ENCODE measurements at regions not wholly inside any gene's neighbourhood (a gene's known extent, or its start where the extent isn't known, plus 50 kb on each side); places are given as distances from the start of the nearest gene placed in this dataset.

GRCh38 chr7:110061387-110061786, 1029.5 kb upstream of the LRRN3 start:
- no peaks in the 10 kb centered on the region for H3K27me3 ChIP-seq (ENCODE audit: control insufficient read depth in 3 of 3, insufficient read depth in 3 of 3, low read length in 3 of 3)
- no peaks in the 10 kb centered on the region for H3K9me3 ChIP-seq (ENCODE audit: control insufficient read depth in 3 of 3, low read length in 3 of 3)
- no peaks in the 10 kb centered on the region for H3K4me1 ChIP-seq (ENCODE audit: control insufficient read depth in 3 of 3, insufficient read depth in 3 of 3, low read length in 3 of 3)
- no peak overlapping the region for H3K9ac ChIP-seq (ENCODE audit: low read depth in 1 of 3, low read length in 3 of 3)
- H3K4me3 ChIP-seq (ENCODE audit: low read length in 3 of 3), result no peak overlapping the region
- H3K27ac ChIP-seq (ENCODE audit: low read depth, low read length), result no peak overlapping the region
- no peaks in the 10 kb centered on the region for H3K36me3 ChIP-seq (ENCODE audit: control insufficient read depth in 3 of 3, insufficient read depth in 3 of 3, low read length in 3 of 3)

GRCh38 chr7:110065121-110065520, 1025.8 kb upstream of the LRRN3 start:
- Histone ChIP-seq H3K27me3 (ENCODE audit: control insufficient read depth in 3 of 3, insufficient read depth in 3 of 3, low read length in 3 of 3) (no peaks in the 10 kb centered on the region), H3K9ac (ENCODE audit: low read depth in 1 of 3, low read length in 3 of 3) (no peak overlapping the region), H3K4me1 (ENCODE audit: control insufficient read depth in 3 of 3, insufficient read depth in 3 of 3, low read length in 3 of 3) (no peaks in the 10 kb centered on the region)

GRCh38 chr7:110066843-110067242, 1024.1 kb upstream of the LRRN3 start:
- Histone ChIP-seq H3K9me3 (ENCODE audit: control insufficient read depth in 3 of 3, low read length in 3 of 3) (no peaks in the 10 kb centered on the region), H3K4me3 (ENCODE audit: low read length in 3 of 3) (no peak overlapping the region), H3K27ac (ENCODE audit: low read depth, low read length) (no peak overlapping the region), H3K9ac (ENCODE audit: low read depth in 1 of 3, low read length in 3 of 3) (no peak overlapping the region), H3K4me1 (ENCODE audit: control insufficient read depth in 3 of 3, insufficient read depth in 3 of 3, low read length in 3 of 3) (no peaks in the 10 kb centered on the region), H3K36me3 (ENCODE audit: control insufficient read depth in 3 of 3, insufficient read depth in 3 of 3, low read length in 3 of 3) (no peaks in the 10 kb centered on the region), H3K27me3 (ENCODE audit: control insufficient read depth in 3 of 3, insufficient read depth in 3 of 3, low read length in 3 of 3) (no peaks in the 10 kb centered on the region)

More at GRCh38 chr7:110065121-110065520, 1025.8 kb upstream of the LRRN3 start:
- no peak overlapping the region for H3K4me3 ChIP-seq (ENCODE audit: low read length in 3 of 3)
- no peak overlapping the region for H3K27ac ChIP-seq (ENCODE audit: low read depth, low read length)
- H3K36me3 ChIP-seq (ENCODE audit: control insufficient read depth in 3 of 3, insufficient read depth in 3 of 3, low read length in 3 of 3), result no peaks in the 10 kb centered on the region
- H3K9me3 ChIP-seq (ENCODE audit: control insufficient read depth in 3 of 3, low read length in 3 of 3), result no peaks in the 10 kb centered on the region

- no peak overlapping the region for H3K9ac ChIP-seq (ENCODE audit: low read depth in 1 of 3, low read length in 3 of 3)
- no peaks in the 10 kb centered on the region for H3K4me1 ChIP-seq (ENCODE audit: control insufficient read depth in 3 of 3, insufficient read depth in 3 of 3, low read length in 3 of 3)
- no peaks in the 10 kb centered on the region for H3K27me3 ChIP-seq (ENCODE audit: control insufficient read depth in 3 of 3, insufficient read depth in 3 of 3, low read length in 3 of 3)
- H3K9me3 ChIP-seq (ENCODE audit: control insufficient read depth in 3 of 3, low read length in 3 of 3), result no peaks in the 10 kb centered on the region
- H3K27ac ChIP-seq (ENCODE audit: low read depth, low read length), result no peak overlapping the region
- H3K36me3 ChIP-seq (ENCODE audit: control insufficient read depth in 3 of 3, insufficient read depth in 3 of 3, low read length in 3 of 3), result no peaks in the 10 kb centered on the region
- H3K4me3 ChIP-seq (ENCODE audit: low read length in 3 of 3), result no peak overlapping the region
Observed at GRCh38 chr7:110071192-110071591, 1019.7 kb upstream of the LRRN3 start.

- H3K36me3 ChIP-seq (ENCODE audit: control insufficient read depth in 3 of 3, insufficient read depth in 3 of 3, low read length in 3 of 3), result no peaks in the 10 kb centered on the region
- H3K9me3 ChIP-seq (ENCODE audit: control insufficient read depth in 3 of 3, low read length in 3 of 3), result no peaks in the 10 kb centered on the region
- H3K4me3 ChIP-seq (ENCODE audit: low read length in 3 of 3), result no peak overlapping the region
- no peaks in the 10 kb centered on the region for H3K4me1 ChIP-seq (ENCODE audit: control insufficient read depth in 3 of 3, insufficient read depth in 3 of 3, low read length in 3 of 3)
- no peaks in the 10 kb centered on the region for H3K27me3 ChIP-seq (ENCODE audit: control insufficient read depth in 3 of 3, insufficient read depth in 3 of 3, low read length in 3 of 3)
- no peak overlapping the region for H3K9ac ChIP-seq (ENCODE audit: low read depth in 1 of 3, low read length in 3 of 3)
- no peak overlapping the region for H3K27ac ChIP-seq (ENCODE audit: low read depth, low read length)
Observed at GRCh38 chr7:110075450-110075849, 1015.5 kb upstream of the LRRN3 start.

- H3K4me3 ChIP-seq (ENCODE audit: low read length in 3 of 3), result no peak overlapping the region
- H3K9ac ChIP-seq (ENCODE audit: low read depth in 1 of 3, low read length in 3 of 3), result no peak overlapping the region
- no peaks in the 10 kb centered on the region for H3K27me3 ChIP-seq (ENCODE audit: control insufficient read depth in 3 of 3, insufficient read depth in 3 of 3, low read length in 3 of 3)
- H3K9me3 ChIP-seq (ENCODE audit: control insufficient read depth in 3 of 3, low read length in 3 of 3), result no peaks in the 10 kb centered on the region
- H3K36me3 ChIP-seq (ENCODE audit: control insufficient read depth in 3 of 3, insufficient read depth in 3 of 3, low read length in 3 of 3), result no peaks in the 10 kb centered on the region
- H3K4me1 ChIP-seq (ENCODE audit: control insufficient read depth in 3 of 3, insufficient read depth in 3 of 3, low read length in 3 of 3), result no peaks in the 10 kb centered on the region
- H3K27ac ChIP-seq (ENCODE audit: low read depth, low read length), result no peak overlapping the region
Observed at GRCh38 chr7:110076194-110076593, 1014.7 kb upstream of the LRRN3 start.

GRCh38 chr7:110084181-110084807, 1006.6 kb upstream of the LRRN3 start:
- Histone ChIP-seq H3K27me3 (ENCODE audit: control insufficient read depth in 3 of 3, insufficient read depth in 3 of 3, low read length in 3 of 3) (no peaks in the 10 kb centered on the region), H3K9ac (ENCODE audit: low read depth in 1 of 3, low read length in 3 of 3) (no peak overlapping the region), H3K9me3 (ENCODE audit: control insufficient read depth in 3 of 3, low read length in 3 of 3) (no peaks in the 10 kb centered on the region), H3K36me3 (ENCODE audit: control insufficient read depth in 3 of 3, insufficient read depth in 3 of 3, low read length in 3 of 3) (no peaks in the 10 kb centered on the region), H3K27ac (ENCODE audit: low read depth, low read length) (no peak overlapping the region), H3K4me3 (ENCODE audit: low read length in 3 of 3) (no peak overlapping the region), H3K4me1 (ENCODE audit: control insufficient read depth in 3 of 3, insufficient read depth in 3 of 3, low read length in 3 of 3) (no peaks in the 10 kb centered on the region)

GRCh38 chr7:110090110-110090820, 1000.7 kb upstream of the LRRN3 start:
- Histone ChIP-seq H3K27me3 (ENCODE audit: control insufficient read depth in 3 of 3, insufficient read depth in 3 of 3, low read length in 3 of 3) (no peaks in the 10 kb centered on the region), H3K27ac (ENCODE audit: low read depth, low read length) (no peak overlapping the region)

GRCh38 chr7:110095372-110096052, 995.4 kb upstream of the LRRN3 start:
- Histone ChIP-seq H3K4me1 (ENCODE audit: control insufficient read depth in 3 of 3, insufficient read depth in 3 of 3, low read length in 3 of 3) (no peaks in the 10 kb centered on the region), H3K27me3 (ENCODE audit: control insufficient read depth in 3 of 3, insufficient read depth in 3 of 3, low read length in 3 of 3) (no peaks in the 10 kb centered on the region), H3K27ac (ENCODE audit: low read depth, low read length) (no peak overlapping the region)

More at GRCh38 chr7:110090110-110090820, 1000.7 kb upstream of the LRRN3 start:
- Histone ChIP-seq H3K9ac (ENCODE audit: low read depth in 1 of 3, low read length in 3 of 3) (no peak overlapping the region), H3K4me3 (ENCODE audit: low read length in 3 of 3) (no peak overlapping the region), H3K9me3 (ENCODE audit: control insufficient read depth in 3 of 3, low read length in 3 of 3) (no peaks in the 10 kb centered on the region), H3K36me3 (ENCODE audit: control insufficient read depth in 3 of 3, insufficient read depth in 3 of 3, low read length in 3 of 3) (no peaks in the 10 kb centered on the region), H3K4me1 (ENCODE audit: control insufficient read depth in 3 of 3, insufficient read depth in 3 of 3, low read length in 3 of 3) (no peaks in the 10 kb centered on the region)

GRCh38 chr7:110104243-110104642, 986.7 kb upstream of the LRRN3 start:
- H3K9me3 ChIP-seq (ENCODE audit: control insufficient read depth in 3 of 3, low read length in 3 of 3), result no peaks in the 10 kb centered on the region
- H3K4me3 ChIP-seq (ENCODE audit: low read length in 3 of 3), result no peak overlapping the region
- no peak overlapping the region for H3K9ac ChIP-seq (ENCODE audit: low read depth in 1 of 3, low read length in 3 of 3)
- no peaks in the 10 kb centered on the region for H3K4me1 ChIP-seq (ENCODE audit: control insufficient read depth in 3 of 3, insufficient read depth in 3 of 3, low read length in 3 of 3)
- H3K36me3 ChIP-seq (ENCODE audit: control insufficient read depth in 3 of 3, insufficient read depth in 3 of 3, low read length in 3 of 3), result no peaks in the 10 kb centered on the region
- H3K27ac ChIP-seq (ENCODE audit: low read depth, low read length), result no peak overlapping the region
- H3K27me3 ChIP-seq (ENCODE audit: control insufficient read depth in 3 of 3, insufficient read depth in 3 of 3, low read length in 3 of 3), result no peaks in the 10 kb centered on the region

More at GRCh38 chr7:110095372-110096052, 995.4 kb upstream of the LRRN3 start:
- no peaks in the 10 kb centered on the region for H3K36me3 ChIP-seq (ENCODE audit: control insufficient read depth in 3 of 3, insufficient read depth in 3 of 3, low read length in 3 of 3)
- no peak overlapping the region for H3K9ac ChIP-seq (ENCODE audit: low read depth in 1 of 3, low read length in 3 of 3)
- H3K4me3 ChIP-seq (ENCODE audit: low read length in 3 of 3), result no peak overlapping the region
- no peaks in the 10 kb centered on the region for H3K9me3 ChIP-seq (ENCODE audit: control insufficient read depth in 3 of 3, low read length in 3 of 3)
